HG03469 (cell line): ENCODE measurements at regions not wholly inside any gene's neighbourhood (a gene's known extent, or its start where the extent isn't known, plus 50 kb on each side); places are given as distances from the start of the nearest gene placed in this dataset.
"Not testable (repeated sequence)": the region's sequence is repeated elsewhere in the genome, so short reads cannot be mapped to it uniquely, and the experiment has no call there.

Experiments
- ATAC-seq: cut with Tn5 transposase; IDR thresholded peaks from one replicate; pipeline ENCODE4 v1.9.1; 2021; ENCODE audit warnings: mild to moderate bottlenecking, moderate library complexity, moderate number of reproducible peaks; ENCODE audit not compliant: unreplicated experiment

- no peak for ATAC-seq
These were observed 385.1 kb downstream of the BUD13 start for GRCh38 chr11:116387641-116388040.

GRCh38 chr11:116386118-116386699 is 386.6 kb downstream of the BUD13 start:
- no peak for ATAC-seq

- no peak for ATAC-seq
These were observed 387.9 kb downstream of the BUD13 start for GRCh38 chr11:116384876-116385275.

- ATAC-seq, result no peak
These were observed 388.4 kb downstream of the BUD13 start for GRCh38 chr11:116384407-116384806.

- ATAC-seq, result no peak
These were observed 393.5 kb downstream of the BUD13 start for GRCh38 chr11:116379185-116379828.

GRCh38 chr11:116376547-116376946 is 396.2 kb downstream of the BUD13 start:
- ATAC-seq, result no peak

- no peak for ATAC-seq
These were observed 396.7 kb downstream of the BUD13 start for GRCh38 chr11:116376054-116376453.

- ATAC-seq, result no peak
These were observed 397.6 kb downstream of the BUD13 start for GRCh38 chr11:116375221-116375620.

GRCh38 chr11:116374085-116374484 is 398.7 kb downstream of the BUD13 start:
- ATAC-seq, result no peak

- no peak for ATAC-seq
These were observed 399.5 kb downstream of the BUD13 start for GRCh38 chr11:116373104-116373944.

GRCh38 chr11:116371146-116371545 is 401.6 kb downstream of the BUD13 start:
- no peak for ATAC-seq

GRCh38 chr11:116368784-116369183 is 404.0 kb downstream of the BUD13 start:
- ATAC-seq, result no peak

- ATAC-seq, result no peak
These were observed 405.7 kb downstream of the BUD13 start for GRCh38 chr11:116366980-116367645.

GRCh38 chr11:116366451-116366850 is 406.3 kb downstream of the BUD13 start:
- no peak for ATAC-seq

GRCh38 chr11:116364925-116365324 is 407.9 kb downstream of the BUD13 start:
- ATAC-seq, result not testable (repeated sequence)

GRCh38 chr11:116364348-116364747 is 408.4 kb downstream of the BUD13 start:
- no peak for ATAC-seq

GRCh38 chr11:116360221-116360941 is 412.4 kb downstream of the BUD13 start:
- no peak for ATAC-seq

GRCh38 chr11:116357784-116358544 is 414.8 kb downstream of the BUD13 start:
- ATAC-seq, result no peak

GRCh38 chr11:116356451-116356850 is 416.3 kb downstream of the BUD13 start:
- no peak for ATAC-seq

- ATAC-seq, result no peak
These were observed 417.7 kb downstream of the BUD13 start for GRCh38 chr11:116355104-116355503.
